GM12878 (cell line): ENCODE measurements at regions not wholly inside any gene's neighbourhood (a gene's known extent, or its start where the extent isn't known, plus 50 kb on each side); places are given as distances from the start of the nearest gene placed in this dataset.

Source experiments
- ATAC-seq: fragments of 200-7000 bp; cut with Tn5 transposase; 3 replicates; pipeline ENCODE4 v1.9.1; 2020; ENCODE audit warnings: mild to moderate bottlenecking, moderate library complexity
- BruUV-seq: library from RNA; stranded (reverse); fragments of 400-500 nt; replicated peaks from 2 replicates; lab custom pipeline; 2021; lab: Mats Ljungman, UMichigan
- CTCF ChIA-PET: fragments of 300-600 bp; sonication (Branson Sonifier 250); formaldehyde crosslinking; extraction: SDS; loops from one replicate; lab custom pipeline; 2021; ENCODE audit warnings: inconsistent platforms; lab: Yijun Ruan, JAX
- POLR2A ChIA-PET: fragments of 350-600 bp; formaldehyde crosslinking; extraction: SDS; loops from one replicate; lab custom pipeline; 2021; ENCODE audit warnings: inconsistent platforms; lab: Charles Lee
- RAD21 ChIA-PET: fragments of 300-600 bp; sonication (Branson Sonifier 250); formaldehyde crosslinking; loops from one replicate; lab custom pipeline; 2023; ENCODE audit warnings: antibody characterized with exemption; ENCODE audit not compliant: unreplicated experiment; lab: Charles Lee
- SMC1A ChIA-PET: fragments of 300-600 bp; sonication (Branson Sonifier 250); formaldehyde crosslinking; loops from one replicate; lab custom pipeline; 2023; ENCODE audit not compliant: unreplicated experiment, uncharacterized antibody; lab: Charles Lee
- DNase-seq: peaks from one replicate; pipeline ENCODE4 v3.0.0-alpha.2; 2011; ENCODE audit warnings: low read depth, low spot score
- FAIRE-seq: peaks from 3 replicates; lab custom pipeline; 2011; peaks lifted over from hg19 to GRCh38; lab: Jason Lieb, UNC
- H2AFZ ChIP-seq: 2 replicates; pipeline ENCODE4 v1.6.0; 2011; ENCODE audit warnings: low read depth, low read length, control low read depth; ENCODE audit not compliant: control insufficient read depth
- H3K27ac ChIP-seq: 2 replicates; pipeline ENCODE4 v1.5.1; 2011; ENCODE audit warnings: control low read depth; ENCODE audit not compliant: control insufficient read depth, insufficient read depth
- H3K27me3 ChIP-seq, 2 experiments: replicated peaks in 1 of 2; 2 replicates each; pipeline versions ENCODE4 v1.6.0 to v1.6.1; 2011; ENCODE audit warnings: low read length in 1 of 2; ENCODE audit not compliant: control insufficient read depth in 2 of 2, insufficient read depth in 2 of 2
- H3K36me3 ChIP-seq, 2 experiments: 2 replicates each; pipeline ENCODE4 v1.5.1; 2011; ENCODE audit warnings: low read length in 1 of 2; ENCODE audit not compliant: control insufficient read depth in 2 of 2, insufficient read depth in 2 of 2
- H3K4me1 ChIP-seq: 2 replicates; pipeline ENCODE4 v1.6.1; 2011; ENCODE audit warnings: mild to moderate bottlenecking, low read length, moderate library complexity, mixed read lengths; ENCODE audit not compliant: control insufficient read depth, insufficient read depth
- H3K4me2 ChIP-seq: 2 replicates; pipeline ENCODE4 v1.6.0; 2011; ENCODE audit warnings: control low read depth; ENCODE audit not compliant: control insufficient read depth, insufficient read depth
- H3K4me3 ChIP-seq: fragments of 200-600 bp; sonication (generic); 2 replicates; pipeline ENCODE4 v1.5.1; 2016
- H3K79me2 ChIP-seq: 2 replicates; pipeline ENCODE4 v1.6.0; 2011; ENCODE audit warnings: low read length; ENCODE audit not compliant: control insufficient read depth, insufficient read depth
- H3K9ac ChIP-seq: 2 replicates; pipeline ENCODE4 v1.8.0; 2011; ENCODE audit warnings: low read length, control low read depth, mixed read lengths; ENCODE audit not compliant: control insufficient read depth, insufficient read depth
- H3K9me3 ChIP-seq: replicated peaks from 3 replicates; pipeline ENCODE4 v1.5.1; 2011; ENCODE audit warnings: mild to moderate bottlenecking, low read length; ENCODE audit not compliant: control insufficient read depth, insufficient read depth
- H4K20me1 ChIP-seq: 2 replicates; pipeline ENCODE4 v1.6.0; 2011; ENCODE audit not compliant: control insufficient read depth, insufficient read depth
- CHD2 ChIP-seq: IDR thresholded peaks from 2 replicates; pipeline ENCODE4 v1.6.1; 2011; ENCODE audit warnings: low read depth, low read length, improper control_type of control experiment, borderline replicate concordance
- E4F1 ChIP-seq: fragments of 450-650 bp; IDR thresholded peaks from 2 replicates; pipeline ENCODE4 v1.6.1; 2018; ENCODE audit warnings: borderline replicate concordance, mild to moderate bottlenecking; ENCODE audit not compliant: partially characterized antibody
- EP300 ChIP-seq, 2 experiments: fragments of 150-350 bp in 1 of 2; IDR thresholded peaks; 2 replicates each; pipeline ENCODE4 v1.6.1; 2011 to 2012; ENCODE audit warnings: low read depth in 2 of 2, low read length in 2 of 2, borderline replicate concordance in 1 of 2, improper control_type of control experiment in 1 of 2, inconsistent platforms in 1 of 2; ENCODE audit not compliant: control insufficient read depth in 1 of 2
- ESRRA ChIP-seq: IDR thresholded peaks from 2 replicates; pipeline ENCODE4 v1.6.1; 2012; ENCODE audit warnings: mild to moderate bottlenecking, low read length, improper control_type of control experiment
- IKZF1 ChIP-seq: fragments of 450-650 bp; conservative IDR thresholded peaks from 2 replicates; pipeline ENCODE4 v1.6.1; 2017; ENCODE audit warnings: antibody characterized with exemption, mild to moderate bottlenecking
- MAX ChIP-seq: IDR thresholded peaks from 2 replicates; pipeline ENCODE4 v1.6.1; 2012; ENCODE audit warnings: low read depth, low read length, improper control_type of control experiment
- MYB ChIP-seq: fragments of 150-350 bp; IDR thresholded peaks from 2 replicates; pipeline ENCODE4 v1.6.1; 2014; ENCODE audit warnings: mild to moderate bottlenecking, low read depth, low read length, borderline replicate concordance
- MYC ChIP-seq: IDR thresholded peaks from 2 replicates; pipeline ENCODE4 v1.6.1; 2011; ENCODE audit warnings: mild to moderate bottlenecking, low read length, moderate library complexity, inconsistent platforms; ENCODE audit not compliant: insufficient read depth, insufficient replicate concordance, insufficient read length, severe bottlenecking
- NR2C2 ChIP-seq: IDR thresholded peaks from 2 replicates; pipeline ENCODE4 v1.6.1; 2011; ENCODE audit warnings: borderline replicate concordance, low read depth; ENCODE audit not compliant: control insufficient read depth, insufficient read length
- RELA ChIP-seq: fragments of 450-650 bp; IDR thresholded peaks from 2 replicates; pipeline ENCODE4 v1.8.0; 2014; ENCODE audit warnings: borderline replicate concordance; ENCODE audit not compliant: partially characterized antibody
- RUNX3 ChIP-seq: IDR thresholded peaks from 2 replicates; pipeline ENCODE4 v1.6.1; 2012; ENCODE audit warnings: low read length, inconsistent platforms
- SIN3A ChIP-seq: IDR thresholded peaks from 2 replicates; pipeline ENCODE4 v1.6.1; 2012; ENCODE audit warnings: low read depth, low read length, improper control_type of control experiment
- SIX5 ChIP-seq: IDR thresholded peaks from 2 replicates; pipeline ENCODE4 v1.6.1; 2011; ENCODE audit warnings: mild to moderate bottlenecking, low read depth, low read length, moderate library complexity; ENCODE audit not compliant: severe bottlenecking
- SUPT20H ChIP-seq: IDR thresholded peaks from 2 replicates; pipeline ENCODE4 v1.6.1; 2011; ENCODE audit warnings: low read depth, mild to moderate bottlenecking, low read length, moderate library complexity, borderline replicate concordance; ENCODE audit not compliant: control insufficient read depth
- TCF7 ChIP-seq: IDR thresholded peaks from 2 replicates; pipeline ENCODE4 v1.6.1; 2014; ENCODE audit warnings: antibody characterized with exemption, borderline replicate concordance
- WGBS: methylation state at CpG from one replicate; pipeline ENCODE4 v1.1.6; 2016; ENCODE audit warnings: low lambda C conversion rate; ENCODE audit not compliant: insufficient replicate concordance, insufficient coverage; ENCODE audit errors: missing lambda C conversion rate; 5-methylcytosine and 5-hydroxymethylcytosine counted together
- in situ Hi-C: fragments of 300-500 bp; cut with MboI; formaldehyde crosslinking; loops from 9 replicates; pipeline ENCODE4 v1.14.3; 2018; ENCODE audit warnings: mixed read lengths
- intact Hi-C: fragments of 100-400 bp; cut with micrococcal nuclease; formaldehyde crosslinking; loops from one replicate; pipeline ENCODE4 v1.14.2; 2022; ENCODE audit not compliant: unreplicated experiment

GRCh38 chr10:4442296-4442695 is 383.7 kb upstream of the AKR1E2 start:
- FAIRE-seq = no peak
- no peak overlapping the region for H3K4me3 ChIP-seq
- no peak overlapping the region for H2AFZ ChIP-seq
- no peak overlapping the region for H3K4me2 ChIP-seq
- H3K27ac ChIP-seq = no peak overlapping the region
- RAD21 ChIA-PET = no interaction called here
- BruUV-seq = no TSS peak
- no peaks in the 10 kb centered on the region for H3K36me3 ChIP-seq
- H4K20me1 ChIP-seq = no peaks in the 10 kb centered on the region
- 56% methylated on average over 4 of the region's 4 CpGs for WGBS
- no peak for TF ChIP-seq NR2C2
- no peak for TF ChIP-seq ESRRA
- TF ChIP-seq MAX = no peak
- no peak for TF ChIP-seq TCF7
- TF ChIP-seq RUNX3 = no peak
- no peak for TF ChIP-seq E4F1
- no peak for TF ChIP-seq SIN3A
- no peak for TF ChIP-seq RELA
- no peak for TF ChIP-seq MYC
- TF ChIP-seq EP300 (IDR thresholded peaks at IDR 0.05; ENCODE audit: borderline replicate concordance in 1 of 2, control insufficient read depth in 1 of 2, low read depth in 2 of 2, low read length in 2 of 2) = no peak
- no peak for TF ChIP-seq MYB
- no peak for TF ChIP-seq SUPT20H
- no peak for TF ChIP-seq SIX5
- no peak for TF ChIP-seq IKZF1
- no peak for TF ChIP-seq CHD2
- TF ChIP-seq, all 136 proteins: peak for 0
- in situ Hi-C loops (no loop called here), intact Hi-C loops (no loop called here)
- Histone ChIP-seq H3K27me3 (no peaks in the 10 kb centered on the region), H3K9ac (no peak overlapping the region), H3K9me3 (no peaks in the 10 kb centered on the region; the same call in 1 of the 3 replicates), H3K79me2 (no peaks in the 10 kb centered on the region), H3K4me1 (no peaks in the 10 kb centered on the region)
- ChIA-PET SMC1A (no interaction called here), CTCF (no interaction called here), POLR2A (no interaction called here)
- ATAC-seq = no peak
- DNase-seq = no peak
